GM12878 (cell line): ENCODE measurements at regions not wholly inside any gene's neighbourhood (a gene's known extent, or its start where the extent isn't known, plus 50 kb on each side); places are given as distances from the start of the nearest gene placed in this dataset.

Source experiments
- ATAC-seq: fragments of 200-7000 bp; cut with Tn5 transposase; 3 replicates; pipeline ENCODE4 v1.9.1; 2020; ENCODE audit warnings: mild to moderate bottlenecking, moderate library complexity
- BruUV-seq: library from RNA; stranded (reverse); fragments of 400-500 nt; replicated peaks from 2 replicates; lab custom pipeline; 2021; lab: Mats Ljungman, UMichigan
- CTCF ChIA-PET: fragments of 300-600 bp; sonication (Branson Sonifier 250); formaldehyde crosslinking; extraction: SDS; loops from one replicate; lab custom pipeline; 2021; ENCODE audit warnings: inconsistent platforms; lab: Yijun Ruan, JAX
- POLR2A ChIA-PET: fragments of 350-600 bp; formaldehyde crosslinking; extraction: SDS; loops from one replicate; lab custom pipeline; 2021; ENCODE audit warnings: inconsistent platforms; lab: Charles Lee
- RAD21 ChIA-PET: fragments of 300-600 bp; sonication (Branson Sonifier 250); formaldehyde crosslinking; loops from one replicate; lab custom pipeline; 2023; ENCODE audit warnings: antibody characterized with exemption; ENCODE audit not compliant: unreplicated experiment; lab: Charles Lee
- SMC1A ChIA-PET: fragments of 300-600 bp; sonication (Branson Sonifier 250); formaldehyde crosslinking; loops from one replicate; lab custom pipeline; 2023; ENCODE audit not compliant: unreplicated experiment, uncharacterized antibody; lab: Charles Lee
- DNase-seq: peaks from one replicate; pipeline ENCODE4 v3.0.0-alpha.2; 2011; ENCODE audit warnings: low read depth, low spot score
- FAIRE-seq: peaks from 3 replicates; lab custom pipeline; 2011; peaks lifted over from hg19 to GRCh38; lab: Jason Lieb, UNC
- H2AFZ ChIP-seq: 2 replicates; pipeline ENCODE4 v1.6.0; 2011; ENCODE audit warnings: low read depth, low read length, control low read depth; ENCODE audit not compliant: control insufficient read depth
- H3K27ac ChIP-seq: 2 replicates; pipeline ENCODE4 v1.5.1; 2011; ENCODE audit warnings: control low read depth; ENCODE audit not compliant: control insufficient read depth, insufficient read depth
- H3K27me3 ChIP-seq, 2 experiments: replicated peaks in 1 of 2; 2 replicates each; pipeline versions ENCODE4 v1.6.0 to v1.6.1; 2011; ENCODE audit warnings: low read length in 1 of 2; ENCODE audit not compliant: control insufficient read depth in 2 of 2, insufficient read depth in 2 of 2
- H3K36me3 ChIP-seq, 2 experiments: 2 replicates each; pipeline ENCODE4 v1.5.1; 2011; ENCODE audit warnings: low read length in 1 of 2; ENCODE audit not compliant: control insufficient read depth in 2 of 2, insufficient read depth in 2 of 2
- H3K4me1 ChIP-seq: 2 replicates; pipeline ENCODE4 v1.6.1; 2011; ENCODE audit warnings: mild to moderate bottlenecking, low read length, moderate library complexity, mixed read lengths; ENCODE audit not compliant: control insufficient read depth, insufficient read depth
- H3K4me2 ChIP-seq: 2 replicates; pipeline ENCODE4 v1.6.0; 2011; ENCODE audit warnings: control low read depth; ENCODE audit not compliant: control insufficient read depth, insufficient read depth
- H3K4me3 ChIP-seq: fragments of 200-600 bp; sonication (generic); 2 replicates; pipeline ENCODE4 v1.5.1; 2016
- H3K79me2 ChIP-seq: 2 replicates; pipeline ENCODE4 v1.6.0; 2011; ENCODE audit warnings: low read length; ENCODE audit not compliant: control insufficient read depth, insufficient read depth
- H3K9ac ChIP-seq: 2 replicates; pipeline ENCODE4 v1.8.0; 2011; ENCODE audit warnings: low read length, control low read depth, mixed read lengths; ENCODE audit not compliant: control insufficient read depth, insufficient read depth
- H3K9me3 ChIP-seq: replicated peaks from 3 replicates; pipeline ENCODE4 v1.5.1; 2011; ENCODE audit warnings: mild to moderate bottlenecking, low read length; ENCODE audit not compliant: control insufficient read depth, insufficient read depth
- H4K20me1 ChIP-seq: 2 replicates; pipeline ENCODE4 v1.6.0; 2011; ENCODE audit not compliant: control insufficient read depth, insufficient read depth
- ATF3 ChIP-seq: IDR thresholded peaks from 2 replicates; pipeline ENCODE4 v1.6.1; 2011; ENCODE audit warnings: low read depth, mild to moderate bottlenecking, low read length, moderate library complexity, borderline replicate concordance; ENCODE audit errors: extremely low read depth
- BACH1 ChIP-seq: fragments of 450-650 bp; IDR thresholded peaks from 2 replicates; pipeline ENCODE4 v1.6.1; 2017; ENCODE audit warnings: mild to moderate bottlenecking, borderline replicate concordance
- BCLAF1 ChIP-seq: fragments of 450-650 bp; IDR thresholded peaks from 2 replicates; pipeline ENCODE4 v1.6.1; 2017; ENCODE audit warnings: antibody characterized with exemption, mild to moderate bottlenecking, moderate library complexity
- CREM ChIP-seq: IDR thresholded peaks from 2 replicates; pipeline ENCODE4 v1.6.1; 2014; ENCODE audit warnings: antibody characterized with exemption, low read depth
- CUX1 ChIP-seq: IDR thresholded peaks from 2 replicates; pipeline ENCODE4 v1.6.1; 2012; ENCODE audit warnings: improper control_type of control experiment, low read depth, low read length; ENCODE audit not compliant: insufficient replicate concordance
- DPF2 ChIP-seq: fragments of 450-650 bp; IDR thresholded peaks from 2 replicates; pipeline ENCODE4 v1.6.1; 2017; ENCODE audit warnings: mild to moderate bottlenecking
- IRF4 ChIP-seq: IDR thresholded peaks from 2 replicates; pipeline ENCODE4 v1.6.1; 2011; ENCODE audit warnings: low read depth, low read length
- RELA ChIP-seq: fragments of 450-650 bp; IDR thresholded peaks from 2 replicates; pipeline ENCODE4 v1.8.0; 2014; ENCODE audit warnings: borderline replicate concordance; ENCODE audit not compliant: partially characterized antibody
- RUNX3 ChIP-seq: IDR thresholded peaks from 2 replicates; pipeline ENCODE4 v1.6.1; 2012; ENCODE audit warnings: low read length, inconsistent platforms
- SP1 ChIP-seq: IDR thresholded peaks from one replicate; pipeline ENCODE4 v1.6.1; 2011; ENCODE audit warnings: low read depth, low read length
- SREBF2 ChIP-seq: IDR thresholded peaks from 2 replicates; pipeline ENCODE4 v1.6.1; 2012; ENCODE audit warnings: mild to moderate bottlenecking, low read length
- ZBTB33 ChIP-seq: fragments of 450-650 bp; IDR thresholded peaks from 2 replicates; pipeline ENCODE4 v1.6.1; 2017; ENCODE audit warnings: mild to moderate bottlenecking
- ZNF622 ChIP-seq: fragments of 450-650 bp; IDR thresholded peaks from 2 replicates; pipeline ENCODE4 v1.6.1; 2017; ENCODE audit warnings: mild to moderate bottlenecking, inconsistent platforms
- ZZZ3 ChIP-seq: IDR thresholded peaks from 2 replicates; pipeline ENCODE4 v1.6.1; 2011; ENCODE audit warnings: low read depth; ENCODE audit not compliant: control insufficient read depth, insufficient read length
- WGBS: methylation state at CpG from one replicate; pipeline ENCODE4 v1.1.6; 2016; ENCODE audit warnings: low lambda C conversion rate; ENCODE audit not compliant: insufficient replicate concordance, insufficient coverage; ENCODE audit errors: missing lambda C conversion rate; 5-methylcytosine and 5-hydroxymethylcytosine counted together
- in situ Hi-C: fragments of 300-500 bp; cut with MboI; formaldehyde crosslinking; loops from 9 replicates; pipeline ENCODE4 v1.14.3; 2018; ENCODE audit warnings: mixed read lengths
- intact Hi-C: fragments of 100-400 bp; cut with micrococcal nuclease; formaldehyde crosslinking; loops from one replicate; pipeline ENCODE4 v1.14.2; 2022; ENCODE audit not compliant: unreplicated experiment

- FAIRE-seq, result no peak
- CTCF ChIA-PET, result interaction anchor here (0.6 kb wide), 1 partner anchor 366 kb away, joined by 3 read pairs; no protein-coding TSS in a partner anchor
- no peak overlapping the region for H3K4me2 ChIP-seq
- TF ChIP-seq SREBF2, result no peak
- no peak for TF ChIP-seq ATF3
- no peak for TF ChIP-seq RUNX3
- TF ChIP-seq DPF2, result no peak
- no peak for TF ChIP-seq ZBTB33
- TF ChIP-seq BCLAF1, result no peak
- TF ChIP-seq SP1, result no peak
- TF ChIP-seq BACH1, result no peak
- no peak for TF ChIP-seq CUX1
- TF ChIP-seq IRF4, result no peak
- TF ChIP-seq ZNF622, result no peak
- TF ChIP-seq CREM, result no peak
- no peak for TF ChIP-seq ZZZ3
- no peak for TF ChIP-seq RELA
Measured at GRCh38 chr4:31375936-31376335, 655.8 kb downstream of the PCDH7 start.

More at GRCh38 chr4:31375936-31376335, 655.8 kb downstream of the PCDH7 start:
- no peaks in the 10 kb centered on the region for H3K36me3 ChIP-seq
- no peaks in the 10 kb centered on the region for H3K9me3 ChIP-seq
- POLR2A ChIA-PET, result no interaction called here
- SMC1A ChIA-PET, result interaction anchor here (1.3 kb wide), 1 partner anchor 8 kb away, joined by 3 read pairs; no protein-coding TSS in a partner anchor
- no peak overlapping the region for H3K9ac ChIP-seq
- no peaks in the 10 kb centered on the region for H3K4me1 ChIP-seq
- ATAC-seq (no peak), DNase-seq (no peak)
- 36% methylated on average over 5 of the region's 5 CpGs for WGBS
- no peak overlapping the region for H2AFZ ChIP-seq
- BruUV-seq, result no TSS peak
- H3K27me3 ChIP-seq, result no peaks in the 10 kb centered on the region
- RAD21 ChIA-PET, result no interaction called here
- in situ Hi-C loops (no loop called here), intact Hi-C loops (no loop called here)
- no peaks in the 10 kb centered on the region for H3K79me2 ChIP-seq
- no peak overlapping the region for H3K27ac ChIP-seq
- no peak overlapping the region for H3K4me3 ChIP-seq
- H4K20me1 ChIP-seq, result no peaks in the 10 kb centered on the region
